ENCODE measurements at regions not wholly inside any gene's neighbourhood (a gene's known extent, or its start where the extent isn't known, plus 50 kb on each side); places are given as distances from the start of the nearest gene placed in this dataset.

DNA sequence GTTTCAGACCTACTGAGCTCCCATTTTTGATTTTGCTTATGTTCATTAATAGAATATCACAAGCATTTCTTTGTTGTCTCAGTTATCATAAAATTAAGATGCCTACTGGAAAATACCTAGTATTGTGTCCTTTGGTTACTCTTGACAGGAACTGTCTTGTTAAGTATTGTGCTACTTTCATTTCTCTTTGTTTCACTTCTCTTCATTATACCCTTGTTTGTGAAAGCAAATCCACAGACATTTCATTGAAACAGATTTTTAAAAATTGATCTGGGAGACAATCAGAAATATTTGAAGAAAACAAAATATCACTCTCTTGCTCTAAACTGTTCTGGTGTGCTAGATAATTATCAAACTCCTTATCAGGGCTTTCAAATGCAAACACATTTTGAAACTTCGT, 290.5 kb upstream of the EYS start:
- FAIRE-seq (no peak), DNase-seq (ENCODE audit: low read depth in 1 of 2, low spot score in 2 of 2) (no peak)
- H3K23ac ChIP-seq (ENCODE audit: insufficient read length), result no peak overlapping the region
- H3K9ac ChIP-seq (replicated peaks in 1 of 4; ENCODE audit: extremely low read depth in 1 of 4, low read depth in 3 of 4, low read length in 3 of 4), result no peak overlapping the region
- no peaks in the 10 kb centered on the region for H3K4me1 ChIP-seq (replicated peaks in 1 of 4; ENCODE audit: control insufficient read depth in 3 of 4, insufficient read depth in 4 of 4, low read length in 3 of 4)
- H3K79me1 ChIP-seq (ENCODE audit: low read depth, low read length), result no peaks in the 10 kb centered on the region
- H4K5ac ChIP-seq (ENCODE audit: insufficient read length, low read depth, low read length), result no peak overlapping the region
- H2BK12ac ChIP-seq (ENCODE audit: low read depth, low read length), result no peak overlapping the region
- H2BK20ac ChIP-seq (ENCODE audit: low read length), result no peak overlapping the region
- no peak overlapping the region for H2AFZ ChIP-seq (ENCODE audit: low read length)
- CTCF ChIA-PET (ENCODE audit: partially characterized antibody), result no interaction called here
- WGBS, 2 experiments (ENCODE audit: extremely low coverage in 1 of 2, insufficient coverage in 1 of 2, insufficient read length in 1 of 2, insufficient replicate concordance in 2 of 2, low coverage in 1 of 2, low lambda C conversion rate in 2 of 2, missing lambda C conversion rate in 1 of 2), result 96% methylated on average over 1 of the region's 1 CpG; no CpG with 5 or more reads in 1 of the 2 experiments
- no peak overlapping the region for H2BK5ac ChIP-seq (ENCODE audit: low read depth, low read length)
- H2BK15ac ChIP-seq (ENCODE audit: low read length), result no peak overlapping the region
- H4K91ac ChIP-seq (replicated peaks; ENCODE audit: insufficient read length, low read length), result no peak overlapping the region
- no peak overlapping the region for H3K27ac ChIP-seq (ENCODE audit: low read depth, low read length)
- H2AK5ac ChIP-seq (ENCODE audit: low read depth, low read length), result no peak overlapping the region
- no peak overlapping the region for H3K18ac ChIP-seq (ENCODE audit: extremely low read depth, low read length)
- H3K27me3 ChIP-seq (replicated peaks in 1 of 4; ENCODE audit: control insufficient read depth in 3 of 4, extremely low read depth in 1 of 4, insufficient read depth in 3 of 4, low read length in 3 of 4), result no peaks in the 10 kb centered on the region
- H3K4me2 ChIP-seq (ENCODE audit: insufficient read depth in 1 of 2, low read depth in 2 of 2, low read length in 2 of 2), result no peak overlapping the region
- H4K8ac ChIP-seq (ENCODE audit: extremely low read depth, insufficient read depth, low read length), result no peak overlapping the region
- no peak overlapping the region for H3K4me3 ChIP-seq (ENCODE audit: extremely low read depth in 1 of 4, insufficient read depth in 2 of 4, low read depth in 3 of 4, low read length in 4 of 4)
- peaks cover 4 to 10% of the 10 kb centered on the region in 2 experiments; a peak in 1 of 4 replicates for H3K9me3 ChIP-seq (ENCODE audit: insufficient read depth in 2 of 2, low read depth in 1 of 2, low read length in 1 of 2)
- POLR2A ChIA-PET (ENCODE audit: partially characterized antibody), result no interaction called here
- no peaks in the 10 kb centered on the region for H3K79me2 ChIP-seq (ENCODE audit: control insufficient read depth in 1 of 2, insufficient read depth in 2 of 2, low read length in 2 of 2)
- H2BK120ac ChIP-seq (replicated peaks; ENCODE audit: low read depth, low read length), result no peak overlapping the region
- no peaks in the 10 kb centered on the region for H3K36me3 ChIP-seq (ENCODE audit: control insufficient read depth in 2 of 4, insufficient read depth in 4 of 4, low read length in 3 of 4)
- no peak overlapping the region for H3K56ac ChIP-seq (replicated peaks; ENCODE audit: insufficient read length, low read depth, low read length)
- no peak overlapping the region for H3K4ac ChIP-seq (replicated peaks; ENCODE audit: insufficient read length, low read depth, low read length)
- H3K14ac ChIP-seq (ENCODE audit: insufficient read length), result no peak overlapping the region
- no peaks in the 10 kb centered on the region for H4K20me1 ChIP-seq (replicated peaks in 1 of 2; ENCODE audit: control insufficient read depth in 1 of 2, insufficient read depth in 2 of 2, low read length in 2 of 2)
- peaks cover 1% of the 10 kb centered on the region; the same call in 1 of the 2 replicates for H3K23me2 ChIP-seq (ENCODE audit: low read depth, low read length)
- TF ChIP-seq USF2 (IDR thresholded peaks at IDR 0.05; ENCODE audit: low read length) (no peak), NRF1 (IDR thresholded peaks at IDR 0.05; ENCODE audit: low read depth, low read length) (no peak), FOSL1 (IDR thresholded peaks at IDR 0.05; ENCODE audit: insufficient read depth, low read depth, low read length) (no peak), KDM4A (IDR thresholded peaks at IDR 0.05; ENCODE audit: low read depth, low read length, severe bottlenecking) (no peak), TAF1 (IDR thresholded peaks at IDR 0.05; ENCODE audit: low read depth, low read length) (no peak), RBBP5 (IDR thresholded peaks at IDR 0.05; ENCODE audit: borderline replicate concordance, low read depth, low read length) (no peak), TCF12 (IDR thresholded peaks at IDR 0.05; ENCODE audit: low read depth, low read length) (no peak), TBP (IDR thresholded peaks at IDR 0.05; ENCODE audit: low read depth, low read length) (no peak), SP4 (IDR thresholded peaks at IDR 0.05; ENCODE audit: low read length) (no peak), CBX8 (IDR thresholded peaks at IDR 0.05; ENCODE audit: borderline replicate concordance, low read depth, low read length) (no peak), ATF3 (IDR thresholded peaks at IDR 0.05; ENCODE audit: insufficient read depth, low read depth, low read length) (no peak), CHD2 (IDR thresholded peaks at IDR 0.05; ENCODE audit: low read length) (no peak), CBX5 (IDR thresholded peaks at IDR 0.05; ENCODE audit: low read depth, low read length) (no peak), SUZ12 (IDR thresholded peaks at IDR 0.05; ENCODE audit: low read length) (no peak), CREB1 (IDR thresholded peaks at IDR 0.05) (no peak)

All from H1 (cell line).